MM.1S (cell line): ENCODE measurements at regions not wholly inside any gene's neighbourhood (a gene's known extent, or its start where the extent isn't known, plus 50 kb on each side); places are given as distances from the start of the nearest gene placed in this dataset.

Experiments used
- DNase-seq: peaks from one replicate; pipeline ENCODE4 v3.0.0-alpha.2; 2015
- H2AFZ ChIP-seq: fragments of 300-600 bp; sonication (generic); 2 replicates; pipeline ENCODE4 v1.6.0; 2016; ENCODE audit warnings: antibody characterized with exemption, low read length
- H3F3A ChIP-seq: fragments of 300-600 bp; sonication (generic); 2 replicates; pipeline ENCODE4 v1.6.1; 2016; ENCODE audit warnings: mild to moderate bottlenecking, antibody characterized with exemption, low read length, moderate library complexity, mixed read lengths; ENCODE audit not compliant: insufficient read depth
- H3K27ac ChIP-seq: fragments of 300-600 bp; sonication (generic); 2 replicates; pipeline ENCODE4 v1.5.1; 2016; ENCODE audit warnings: mild to moderate bottlenecking, low read length
- H3K27me3 ChIP-seq: fragments of 300-600 bp; sonication (generic); replicated peaks from 2 replicates; pipeline ENCODE4 v1.6.0; 2016; ENCODE audit warnings: low read length; ENCODE audit not compliant: insufficient read depth
- H3K36me3 ChIP-seq: fragments of 300-600 bp; sonication (generic); replicated peaks from 2 replicates; pipeline ENCODE4 v1.6.1; 2016; ENCODE audit warnings: mild to moderate bottlenecking, low read length, mixed read lengths; ENCODE audit not compliant: insufficient read depth
- H3K4me1 ChIP-seq: fragments of 300-600 bp; sonication (generic); 2 replicates; pipeline ENCODE4 v1.6.1; 2016; ENCODE audit warnings: low read length, mixed read lengths
- H3K4me2 ChIP-seq: fragments of 300-600 bp; sonication (generic); 2 replicates; pipeline ENCODE4 v1.6.0; 2016; ENCODE audit warnings: low read depth, low read length
- H3K4me3 ChIP-seq: fragments of 300-600 bp; sonication (generic); 2 replicates; pipeline ENCODE4 v1.5.1; 2016; ENCODE audit warnings: low read length, mixed read lengths
- H3K79me2 ChIP-seq: fragments of 300-600 bp; sonication (generic); 2 replicates; pipeline ENCODE4 v1.6.1; 2016; ENCODE audit warnings: mixed run types, low read length, mixed read lengths
- H3K9ac ChIP-seq: fragments of 300-600 bp; sonication (generic); 2 replicates; pipeline ENCODE4 v1.6.1; 2016; ENCODE audit warnings: low read length, mixed read lengths
- H3K9me2 ChIP-seq: fragments of 300-600 bp; sonication (generic); replicated peaks from 2 replicates; pipeline ENCODE4 v1.6.1; 2016; ENCODE audit warnings: mild to moderate bottlenecking, low read length, mixed read lengths; ENCODE audit not compliant: insufficient read depth
- H3K9me3 ChIP-seq: fragments of 300-600 bp; sonication (generic); replicated peaks from 2 replicates; pipeline ENCODE4 v1.6.1; 2016; ENCODE audit warnings: mild to moderate bottlenecking, low read length, mixed read lengths; ENCODE audit not compliant: insufficient read depth
- H4K20me1 ChIP-seq: fragments of 300-600 bp; sonication (generic); 2 replicates; pipeline ENCODE4 v1.6.1; 2016; ENCODE audit warnings: mild to moderate bottlenecking, low read length, moderate library complexity, mixed read lengths; ENCODE audit not compliant: insufficient read depth
- CTCF ChIP-seq: fragments of 300-600 bp; sonication (generic); IDR thresholded peaks from 2 replicates; pipeline ENCODE4 v1.5.1; 2016; ENCODE audit warnings: antibody characterized with exemption, low read length, mixed read lengths
- EZH2 ChIP-seq: fragments of 300-600 bp; sonication (generic); optimal IDR thresholded peaks from 2 replicates; pipeline ENCODE3; 2017; ENCODE audit warnings: low read depth, mild to moderate bottlenecking, antibody characterized with exemption, low read length, mixed read lengths
- EZH2phosphoT487 ChIP-seq: fragments of 300-600 bp; sonication (generic); IDR thresholded peaks from 2 replicates; pipeline ENCODE4 v1.6.1; 2018; ENCODE audit warnings: antibody characterized with exemption, low read length

- TF ChIP-seq CTCF (no peak), EZH2 (no peak), EZH2phosphoT487 (no peak)
- H3K27me3 ChIP-seq: no peaks in the 10 kb centered on the region
- no peak overlapping the region for H3K9ac ChIP-seq
- H3K27ac ChIP-seq: no peak overlapping the region
- DNase-seq: no peak
- H4K20me1 ChIP-seq: no peaks in the 10 kb centered on the region
- H3K4me1 ChIP-seq: no peaks in the 10 kb centered on the region
- no peaks in the 10 kb centered on the region for H3K79me2 ChIP-seq
- H3K4me2 ChIP-seq: no peak overlapping the region
- no peak overlapping the region for H2AFZ ChIP-seq
- no peaks in the 10 kb centered on the region for H3K9me3 ChIP-seq
- H3K9me2 ChIP-seq: no peaks in the 10 kb centered on the region
- H3K36me3 ChIP-seq: no peaks in the 10 kb centered on the region
- H3K4me3 ChIP-seq: no peak overlapping the region
- H3F3A ChIP-seq: no peaks in the 10 kb centered on the region
These were observed 965.4 kb downstream of the LRFN5 start for GRCh38 chr14:42572032-42572431.

- no peak overlapping the region for H3K9ac ChIP-seq
- no peaks in the 10 kb centered on the region for H3K4me1 ChIP-seq
- no peak overlapping the region for H3K4me2 ChIP-seq
- H3K4me3 ChIP-seq: no peak overlapping the region
- H2AFZ ChIP-seq: no peak overlapping the region
- no peaks in the 10 kb centered on the region for H3K9me2 ChIP-seq
- no peak for DNase-seq
- no peaks in the 10 kb centered on the region for H4K20me1 ChIP-seq
- H3K36me3 ChIP-seq: no peaks in the 10 kb centered on the region
- H3K79me2 ChIP-seq: no peaks in the 10 kb centered on the region
- H3K27me3 ChIP-seq: no peaks in the 10 kb centered on the region
- no peak for TF ChIP-seq EZH2phosphoT487
- no peak for TF ChIP-seq EZH2
- TF ChIP-seq CTCF: no peak
- H3F3A ChIP-seq: no peaks in the 10 kb centered on the region
- no peak overlapping the region for H3K27ac ChIP-seq
- no peaks in the 10 kb centered on the region for H3K9me3 ChIP-seq
These were observed 962.6 kb downstream of the LRFN5 start for GRCh38 chr14:42569227-42569626.

GRCh38 chr14:42565556-42565955 lies 958.9 kb downstream of the LRFN5 start:
- Histone ChIP-seq H3K9me3 (no peaks in the 10 kb centered on the region), H3K27me3 (no peaks in the 10 kb centered on the region), H4K20me1 (no peaks in the 10 kb centered on the region), H3K36me3 (no peaks in the 10 kb centered on the region), H2AFZ (no peak overlapping the region), H3K9ac (no peak overlapping the region), H3K4me1 (no peaks in the 10 kb centered on the region), H3K27ac (no peak overlapping the region), H3K9me2 (no peaks in the 10 kb centered on the region), H3K4me3 (no peak overlapping the region), H3K4me2 (no peak overlapping the region), H3F3A (no peaks in the 10 kb centered on the region), H3K79me2 (no peaks in the 10 kb centered on the region)
- TF ChIP-seq EZH2phosphoT487: no peak
- TF ChIP-seq EZH2: no peak
- TF ChIP-seq CTCF: no peak
- no peak for DNase-seq

GRCh38 chr14:42563313-42563712 lies 956.6 kb downstream of the LRFN5 start:
- Histone ChIP-seq H3K4me1 (no peaks in the 10 kb centered on the region), H3K4me3 (no peak overlapping the region), H3K9me3 (no peaks in the 10 kb centered on the region), H3K9me2 (no peaks in the 10 kb centered on the region), H3K9ac (no peak overlapping the region), H3F3A (no peaks in the 10 kb centered on the region), H2AFZ (no peak overlapping the region), H3K79me2 (no peaks in the 10 kb centered on the region), H3K36me3 (no peaks in the 10 kb centered on the region), H3K4me2 (no peak overlapping the region), H4K20me1 (no peaks in the 10 kb centered on the region), H3K27me3 (no peaks in the 10 kb centered on the region), H3K27ac (no peak overlapping the region)
- TF ChIP-seq EZH2 (no peak), CTCF (no peak), EZH2phosphoT487 (no peak)
- DNase-seq: no peak
